Upper lobe of right lung (tissue), 1 donor: ENCODE measurements at regions not wholly inside any gene's neighbourhood (a gene's known extent, or its start where the extent isn't known, plus 50 kb on each side); places are given as distances from the start of the nearest gene placed in this dataset.

Experiments used
- ATAC-seq: fragments of 200-7000 bp; cut with Tn5 transposase; one replicate; pipeline ENCODE4 v1.9.1; 2020; ENCODE audit warnings: mild to moderate bottlenecking, moderate library complexity
- DNase-seq: peaks from one replicate; pipeline ENCODE4 v3.0.0-alpha.2; 2020
- H3K27ac ChIP-seq: fragments of 200-600 bp; one replicate; pipeline ENCODE4 v1.8.0; 2022
- H3K27me3 ChIP-seq: fragments of 200-600 bp; one replicate; pipeline ENCODE4 v1.8.0; 2022; ENCODE audit warnings: mild to moderate bottlenecking
- H3K36me3 ChIP-seq: fragments of 200-600 bp; one replicate; pipeline ENCODE4 v1.8.0; 2022
- H3K4me1 ChIP-seq: fragments of 200-600 bp; one replicate; pipeline ENCODE4 v1.8.0; 2022
- H3K4me3 ChIP-seq: fragments of 200-600 bp; one replicate; pipeline ENCODE4 v1.8.0; 2022; ENCODE audit warnings: mild to moderate bottlenecking
- H3K9me3 ChIP-seq: fragments of 200-600 bp; one replicate; pipeline ENCODE4 v1.8.0; 2022
- intact Hi-C: fragments of 100-400 bp; cut with DNase I; formaldehyde crosslinking; loops from one replicate; pipeline ENCODE4 v1.11.0; 2022
- TF ChIP-seq, protein P1 (sequence below): fragments of 200-600 bp; IDR thresholded peaks from one replicate; pipeline ENCODE4 v1.8.0; 2022; ENCODE audit warnings: antibody characterized with exemption
- donor health status: DM: no; HTN: yes; CAD: no; lungs with severe emphysema.

DNA sequence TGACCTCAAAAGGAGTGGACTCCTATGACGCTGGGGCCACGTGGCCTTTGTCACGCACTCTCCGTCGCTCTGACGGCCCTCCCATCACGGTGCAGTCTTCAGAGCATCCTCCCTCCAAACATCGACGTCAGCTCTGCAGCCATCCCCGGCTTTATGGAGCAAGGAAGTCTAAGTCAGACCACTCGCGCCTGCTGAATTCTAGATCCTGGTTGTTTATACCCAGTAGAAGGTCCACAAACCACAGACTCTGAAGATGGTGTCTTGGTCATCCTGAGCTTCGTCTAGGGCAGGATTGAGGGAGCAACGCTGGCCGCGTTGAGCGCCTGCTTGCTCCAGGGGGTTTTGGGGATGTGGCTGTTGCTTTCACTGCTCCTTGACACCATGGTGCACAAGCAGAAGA is 228.0 kb upstream of the SALL3 start:
- Histone ChIP-seq H3K27me3 (no peaks in the 10 kb centered on the region), H3K4me3 (no peak overlapping the region), H3K9me3 (no peaks in the 10 kb centered on the region), H3K36me3 (no peaks in the 10 kb centered on the region), H3K4me1 (no peaks in the 10 kb centered on the region), H3K27ac (no peak overlapping the region)
- intact Hi-C loops: no loop called here
- no peak for ATAC-seq
- TF ChIP-seq, protein P1, sequence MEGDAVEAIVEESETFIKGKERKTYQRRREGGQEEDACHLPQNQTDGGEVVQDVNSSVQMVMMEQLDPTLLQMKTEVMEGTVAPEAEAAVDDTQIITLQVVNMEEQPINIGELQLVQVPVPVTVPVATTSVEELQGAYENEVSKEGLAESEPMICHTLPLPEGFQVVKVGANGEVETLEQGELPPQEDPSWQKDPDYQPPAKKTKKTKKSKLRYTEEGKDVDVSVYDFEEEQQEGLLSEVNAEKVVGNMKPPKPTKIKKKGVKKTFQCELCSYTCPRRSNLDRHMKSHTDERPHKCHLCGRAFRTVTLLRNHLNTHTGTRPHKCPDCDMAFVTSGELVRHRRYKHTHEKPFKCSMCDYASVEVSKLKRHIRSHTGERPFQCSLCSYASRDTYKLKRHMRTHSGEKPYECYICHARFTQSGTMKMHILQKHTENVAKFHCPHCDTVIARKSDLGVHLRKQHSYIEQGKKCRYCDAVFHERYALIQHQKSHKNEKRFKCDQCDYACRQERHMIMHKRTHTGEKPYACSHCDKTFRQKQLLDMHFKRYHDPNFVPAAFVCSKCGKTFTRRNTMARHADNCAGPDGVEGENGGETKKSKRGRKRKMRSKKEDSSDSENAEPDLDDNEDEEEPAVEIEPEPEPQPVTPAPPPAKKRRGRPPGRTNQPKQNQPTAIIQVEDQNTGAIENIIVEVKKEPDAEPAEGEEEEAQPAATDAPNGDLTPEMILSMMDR: no peak
- DNase-seq: no peak

DNA sequence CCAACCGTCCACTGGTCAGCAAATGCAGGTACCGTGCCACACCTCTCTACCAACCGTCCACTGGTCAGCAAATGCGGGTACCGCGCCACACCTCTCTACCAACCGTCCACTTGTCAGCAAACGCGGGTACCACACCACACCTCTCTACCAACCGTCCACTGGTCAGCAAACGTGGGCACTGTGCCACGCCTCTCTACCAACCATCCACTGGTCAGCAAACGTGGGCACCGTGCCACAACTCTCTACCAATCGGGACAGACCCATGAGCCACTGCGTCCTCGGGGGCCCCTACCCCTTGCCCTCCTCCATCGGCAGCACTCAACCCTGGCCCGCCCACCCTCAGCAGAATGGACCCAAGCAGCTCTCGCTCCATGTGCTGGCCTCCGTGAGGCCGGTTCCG is 226.4 kb upstream of the SALL3 start:
- DNase-seq (no peak), ATAC-seq (peak; percentile 20)
- no peaks in the 10 kb centered on the region for H3K9me3 ChIP-seq
- H3K4me1 ChIP-seq: no peaks in the 10 kb centered on the region
- H3K4me3 ChIP-seq: no peak overlapping the region
- intact Hi-C loops: no loop called here
- no peak overlapping the region for H3K27ac ChIP-seq
- no peaks in the 10 kb centered on the region for H3K36me3 ChIP-seq
- no peaks in the 10 kb centered on the region for H3K27me3 ChIP-seq
- TF ChIP-seq, protein P1: no peak

DNA sequence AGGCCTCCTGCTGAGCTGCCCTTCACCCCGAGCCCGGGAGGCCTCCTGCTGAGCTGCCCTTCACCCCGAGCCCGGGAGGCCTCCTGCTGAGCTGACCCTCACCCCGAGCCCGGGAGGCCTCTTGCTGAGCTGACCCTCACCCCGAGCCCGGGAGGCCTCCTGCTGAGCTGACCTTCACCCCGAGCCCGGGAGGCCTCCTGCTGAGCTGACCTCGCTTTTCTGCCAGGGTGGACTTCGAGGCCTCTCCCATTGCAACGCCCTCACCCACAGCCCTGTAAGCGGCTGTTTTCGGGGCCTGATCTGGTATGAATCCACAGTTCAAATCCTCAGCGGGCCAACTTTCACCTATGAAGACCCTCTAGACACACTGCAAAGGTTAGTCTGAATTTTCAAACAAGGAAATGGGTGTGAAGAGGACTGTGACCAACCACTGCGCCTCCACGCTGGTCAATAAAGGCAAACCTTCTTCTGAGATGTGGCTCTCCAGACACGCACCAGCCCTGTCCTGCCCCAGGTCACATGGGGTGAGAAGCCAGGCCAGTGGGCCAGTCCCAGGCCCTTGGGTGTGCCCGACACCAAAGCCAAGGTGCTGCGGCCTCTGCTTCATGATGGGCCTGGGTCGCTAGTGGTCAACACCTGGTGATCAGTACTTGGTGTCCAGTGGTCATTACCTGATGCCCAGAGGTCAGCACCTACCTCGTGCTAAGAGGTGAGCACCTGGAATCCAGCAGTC is 225.1 kb upstream of the SALL3 start:
- H3K9me3 ChIP-seq: no peaks in the 10 kb centered on the region
- no peaks in the 10 kb centered on the region for H3K4me1 ChIP-seq
- DNase-seq (no peak), ATAC-seq (no peak)
- H3K4me3 ChIP-seq: no peak overlapping the region
- H3K27me3 ChIP-seq: no peaks in the 10 kb centered on the region
- intact Hi-C loops: no loop called here
- no peak overlapping the region for H3K27ac ChIP-seq
- no peaks in the 10 kb centered on the region for H3K36me3 ChIP-seq
- TF ChIP-seq, protein P1: no peak

DNA sequence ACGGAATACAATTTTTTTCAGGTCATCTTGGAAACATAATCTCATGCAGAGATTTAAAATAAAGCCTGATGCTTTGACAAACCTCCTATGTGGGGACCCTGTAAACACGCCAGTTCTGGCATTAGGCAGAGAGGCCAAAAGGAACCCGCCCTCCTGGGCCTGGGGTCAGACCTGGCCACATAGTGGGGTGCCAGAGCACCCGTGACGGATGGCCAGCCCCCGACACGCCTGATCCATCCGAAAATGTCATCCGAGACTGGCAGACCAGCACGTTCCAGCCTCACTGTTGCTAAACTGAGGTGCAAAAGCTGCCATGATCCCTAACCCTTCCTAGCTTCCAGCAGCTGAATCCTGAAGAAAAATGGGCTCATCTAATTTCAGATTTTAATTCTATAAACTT is 222.6 kb upstream of the SALL3 start:
- Histone ChIP-seq H3K4me3 (no peak overlapping the region), H3K9me3 (no peaks in the 10 kb centered on the region), H3K36me3 (no peaks in the 10 kb centered on the region), H3K4me1 (no peaks in the 10 kb centered on the region), H3K27ac (no peak overlapping the region), H3K27me3 (no peaks in the 10 kb centered on the region)
- ATAC-seq (no peak), DNase-seq (no peak)
- intact Hi-C loops: no loop called here
- TF ChIP-seq, protein P1: no peak

DNA sequence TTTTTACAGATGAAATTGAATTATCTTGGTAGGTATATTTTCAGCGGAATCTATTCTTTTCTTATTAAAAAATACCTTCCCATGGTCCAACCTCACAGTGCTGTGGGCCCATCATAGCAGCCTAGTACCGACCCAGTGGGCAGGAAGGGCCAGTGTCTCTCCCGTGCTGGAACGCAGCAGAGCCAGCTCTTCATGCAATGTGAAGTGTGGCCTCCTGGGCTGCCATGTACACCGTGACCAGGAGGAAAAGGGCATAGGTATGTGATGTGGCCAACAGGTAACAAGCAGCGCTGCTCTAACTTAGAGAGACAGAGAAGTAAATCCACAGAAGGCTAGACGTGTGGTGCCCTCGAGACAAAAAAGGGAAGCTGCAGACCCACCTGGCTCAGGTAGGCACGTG is 221.1 kb upstream of the SALL3 start:
- ATAC-seq (no peak), DNase-seq (no peak)
- Histone ChIP-seq H3K27ac (no peak overlapping the region), H3K27me3 (no peaks in the 10 kb centered on the region), H3K36me3 (no peaks in the 10 kb centered on the region), H3K4me1 (no peaks in the 10 kb centered on the region), H3K9me3 (no peaks in the 10 kb centered on the region), H3K4me3 (no peak overlapping the region)
- intact Hi-C loops: no loop called here
- TF ChIP-seq, protein P1: no peak

DNA sequence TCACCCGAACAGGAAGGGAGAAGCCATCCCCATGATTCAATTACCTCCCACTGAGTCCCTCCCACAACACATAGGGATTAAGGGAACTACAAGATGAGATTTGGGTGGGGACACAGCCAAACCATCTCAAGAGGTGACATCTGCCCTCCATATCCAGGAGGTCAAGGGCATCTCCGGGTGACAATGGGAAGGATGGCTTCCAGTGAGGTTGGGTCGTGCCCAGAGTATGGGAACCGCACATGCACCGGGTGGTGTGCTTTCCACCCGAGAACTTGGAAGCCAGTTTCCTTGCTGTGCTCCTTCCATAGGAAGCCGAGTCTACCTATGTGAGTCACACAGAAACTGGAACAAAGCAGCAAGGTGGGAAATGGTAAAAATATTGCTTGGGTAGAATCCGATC is 216.9 kb upstream of the SALL3 start:
- H3K4me3 ChIP-seq: no peak overlapping the region
- DNase-seq: no peak
- H3K27me3 ChIP-seq: no peaks in the 10 kb centered on the region
- no peaks in the 10 kb centered on the region for H3K4me1 ChIP-seq
- H3K9me3 ChIP-seq: no peaks in the 10 kb centered on the region
- H3K27ac ChIP-seq: no peak overlapping the region
- ATAC-seq: no peak
- TF ChIP-seq, protein P1: no peak
- intact Hi-C loops: no loop called here
- no peaks in the 10 kb centered on the region for H3K36me3 ChIP-seq
